ENCODE measurements at regions not wholly inside any gene's neighbourhood (a gene's known extent, or its start where the extent isn't known, plus 50 kb on each side); places are given as distances from the start of the nearest gene placed in this dataset.

DNA sequence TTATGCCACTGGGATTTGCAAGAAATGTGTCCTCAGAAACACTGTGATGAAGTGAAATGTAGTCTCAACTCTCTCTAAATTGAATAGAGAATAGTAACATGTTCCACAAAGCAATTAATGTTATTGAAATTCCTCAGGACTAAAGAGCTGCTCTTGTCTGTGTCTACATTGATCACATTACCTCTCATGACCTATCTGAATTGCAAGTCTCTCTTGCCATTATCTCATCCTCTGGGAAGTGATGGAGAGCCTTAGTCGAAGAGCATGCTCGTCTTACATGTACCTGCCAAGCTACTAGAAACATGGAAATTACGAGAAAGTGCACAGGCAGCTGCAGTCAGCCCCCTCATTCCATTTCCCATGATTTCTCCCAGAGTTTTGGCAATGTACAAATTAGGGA is 561.1 kb upstream of the ZNF804A start:
- H3K4me3 ChIP-seq: no peak overlapping the region
- TF ChIP-seq, protein P1, sequence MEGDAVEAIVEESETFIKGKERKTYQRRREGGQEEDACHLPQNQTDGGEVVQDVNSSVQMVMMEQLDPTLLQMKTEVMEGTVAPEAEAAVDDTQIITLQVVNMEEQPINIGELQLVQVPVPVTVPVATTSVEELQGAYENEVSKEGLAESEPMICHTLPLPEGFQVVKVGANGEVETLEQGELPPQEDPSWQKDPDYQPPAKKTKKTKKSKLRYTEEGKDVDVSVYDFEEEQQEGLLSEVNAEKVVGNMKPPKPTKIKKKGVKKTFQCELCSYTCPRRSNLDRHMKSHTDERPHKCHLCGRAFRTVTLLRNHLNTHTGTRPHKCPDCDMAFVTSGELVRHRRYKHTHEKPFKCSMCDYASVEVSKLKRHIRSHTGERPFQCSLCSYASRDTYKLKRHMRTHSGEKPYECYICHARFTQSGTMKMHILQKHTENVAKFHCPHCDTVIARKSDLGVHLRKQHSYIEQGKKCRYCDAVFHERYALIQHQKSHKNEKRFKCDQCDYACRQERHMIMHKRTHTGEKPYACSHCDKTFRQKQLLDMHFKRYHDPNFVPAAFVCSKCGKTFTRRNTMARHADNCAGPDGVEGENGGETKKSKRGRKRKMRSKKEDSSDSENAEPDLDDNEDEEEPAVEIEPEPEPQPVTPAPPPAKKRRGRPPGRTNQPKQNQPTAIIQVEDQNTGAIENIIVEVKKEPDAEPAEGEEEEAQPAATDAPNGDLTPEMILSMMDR (IDR thresholded peaks at IDR 0.05): no peak
- no peak for TF ChIP-seq POLR2AphosphoS5 (IDR thresholded peaks at IDR 0.05)
- no peak for TF ChIP-seq EP300 (IDR thresholded peaks at IDR 0.05)
- no peak for TF ChIP-seq POLR2A (IDR thresholded peaks at IDR 0.05)
- no peaks in the 10 kb centered on the region for H3K27me3 ChIP-seq
- no peaks in the 10 kb centered on the region for H3K4me1 ChIP-seq
- WGBS: 77% methylated on average over 3 of the region's 3 CpGs
- H3K27ac ChIP-seq: no peak overlapping the region
- no peaks in the 10 kb centered on the region for H3K36me3 ChIP-seq
- DNase-seq (ENCODE audit: low spot score in 2 of 2): no peak
- H3K9me3 ChIP-seq: no peaks in the 10 kb centered on the region

DNA sequence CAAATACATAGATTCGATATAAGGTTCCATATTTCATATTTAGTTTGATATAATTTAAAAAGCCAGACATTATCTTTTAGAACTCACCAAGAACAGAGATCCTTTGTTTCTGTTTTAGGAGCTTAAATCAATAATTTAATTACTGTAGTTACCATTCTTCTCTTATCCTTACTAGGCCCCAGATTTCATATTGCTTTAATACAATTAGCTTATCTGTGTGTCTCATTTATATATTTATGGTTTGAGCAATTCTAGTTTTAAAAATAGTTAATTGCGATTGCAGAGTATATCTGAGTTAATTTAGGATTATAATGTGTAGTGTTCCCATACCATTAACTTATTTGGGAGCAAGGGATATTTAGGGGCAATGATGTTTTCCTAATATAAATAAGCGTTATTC is 558.8 kb upstream of the ZNF804A start:
- 90% methylated on average over 3 of the region's 3 CpGs for WGBS

DNA sequence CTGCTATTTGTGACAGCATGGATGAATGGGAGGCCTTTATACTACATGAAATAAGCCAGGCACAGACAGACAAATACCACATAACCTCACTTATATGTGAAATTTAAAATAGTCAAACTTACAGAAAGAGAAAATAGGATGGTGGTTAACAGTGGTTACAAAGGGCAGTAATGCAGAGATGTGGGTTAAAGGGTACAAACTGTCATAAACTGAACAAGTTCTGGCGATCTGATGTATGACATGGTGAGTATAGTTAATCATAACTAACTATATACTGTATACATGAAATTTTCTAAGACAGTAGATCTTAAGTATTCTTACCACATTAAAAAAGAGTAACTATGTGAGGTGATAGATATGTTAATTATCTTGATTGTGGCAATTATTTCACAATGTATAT is 558.1 kb upstream of the ZNF804A start:
- H3K9me3 ChIP-seq: no peaks in the 10 kb centered on the region
- no peaks in the 10 kb centered on the region for H3K27me3 ChIP-seq
- TF ChIP-seq EP300 (IDR thresholded peaks at IDR 0.05): no peak
- no peak for TF ChIP-seq POLR2AphosphoS5 (IDR thresholded peaks at IDR 0.05)
- TF ChIP-seq, protein P1 (IDR thresholded peaks at IDR 0.05): no peak
- no peak for TF ChIP-seq POLR2A (IDR thresholded peaks at IDR 0.05)
- H3K4me3 ChIP-seq: no peak overlapping the region
- WGBS: 84% methylated on average over 1 of the region's 1 CpG
- H3K36me3 ChIP-seq: no peaks in the 10 kb centered on the region
- H3K27ac ChIP-seq: no peak overlapping the region
- H3K4me1 ChIP-seq: no peaks in the 10 kb centered on the region
- DNase-seq (ENCODE audit: low spot score in 2 of 2): no peak

More for the DNA sequence above, 558.8 kb upstream of the ZNF804A start:
- no peaks in the 10 kb centered on the region for H3K27me3 ChIP-seq
- H3K36me3 ChIP-seq: no peaks in the 10 kb centered on the region
- H3K4me1 ChIP-seq: no peaks in the 10 kb centered on the region
- no peaks in the 10 kb centered on the region for H3K9me3 ChIP-seq
- H3K27ac ChIP-seq: no peak overlapping the region
- DNase-seq (ENCODE audit: low spot score in 2 of 2): no peak
- TF ChIP-seq POLR2AphosphoS5 (IDR thresholded peaks at IDR 0.05) (no peak), POLR2A (IDR thresholded peaks at IDR 0.05) (no peak), EP300 (IDR thresholded peaks at IDR 0.05) (no peak)
- TF ChIP-seq, protein P1 (IDR thresholded peaks at IDR 0.05): no peak
- H3K4me3 ChIP-seq: no peak overlapping the region

DNA sequence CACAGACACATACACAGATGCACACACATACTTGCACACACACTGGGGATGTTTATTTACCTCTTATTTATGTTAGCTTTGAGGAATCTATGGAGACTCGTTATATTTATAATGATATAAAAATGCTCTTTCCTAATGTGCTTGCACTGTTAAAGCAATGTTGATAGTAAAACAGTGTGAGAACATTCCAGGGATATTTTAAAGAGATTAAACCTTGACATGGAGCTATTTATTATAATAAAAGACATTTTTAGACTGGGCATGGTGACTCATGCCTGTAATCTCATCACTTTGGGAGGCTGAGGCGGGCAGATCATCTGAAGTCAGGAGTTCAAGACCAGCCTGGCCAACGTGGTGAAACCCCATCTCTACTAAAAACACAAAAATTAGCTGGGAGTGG is 557.3 kb upstream of the ZNF804A start:
- WGBS: 45% methylated on average over 3 of the region's 3 CpGs
- TF ChIP-seq POLR2AphosphoS5 (IDR thresholded peaks at IDR 0.05) (no peak), EP300 (IDR thresholded peaks at IDR 0.05) (no peak), POLR2A (IDR thresholded peaks at IDR 0.05) (no peak)
- TF ChIP-seq, protein P1 (IDR thresholded peaks at IDR 0.05): no peak
- no peak for DNase-seq (ENCODE audit: low spot score in 2 of 2)
- H3K4me1 ChIP-seq: no peaks in the 10 kb centered on the region
- H3K4me3 ChIP-seq: no peak overlapping the region
- H3K9me3 ChIP-seq: no peaks in the 10 kb centered on the region
- H3K27me3 ChIP-seq: no peaks in the 10 kb centered on the region
- H3K27ac ChIP-seq: no peak overlapping the region
- no peaks in the 10 kb centered on the region for H3K36me3 ChIP-seq

DNA sequence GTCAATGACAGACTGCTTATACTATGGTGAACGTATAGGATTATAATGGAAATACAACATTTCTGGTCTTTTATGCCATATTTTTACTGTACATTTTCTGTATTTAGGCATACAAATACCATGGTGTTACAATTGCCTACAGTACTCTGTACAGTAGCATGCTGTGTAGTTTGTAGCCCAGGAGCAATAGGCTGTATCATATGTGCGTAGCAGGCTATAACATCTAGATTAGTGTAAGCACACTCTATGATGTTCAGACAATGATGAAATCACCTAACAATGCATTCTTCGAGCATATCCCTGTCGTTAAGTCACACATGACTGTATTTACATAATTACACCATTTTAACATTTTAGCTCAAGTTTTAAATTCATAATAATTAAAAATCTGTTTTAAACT is 556.6 kb upstream of the ZNF804A start:
- 78% methylated on average over 4 of the region's 4 CpGs for WGBS
- Histone ChIP-seq H3K4me1 (no peaks in the 10 kb centered on the region), H3K9me3 (no peaks in the 10 kb centered on the region), H3K27me3 (no peaks in the 10 kb centered on the region), H3K27ac (no peak overlapping the region), H3K4me3 (no peak overlapping the region), H3K36me3 (no peaks in the 10 kb centered on the region)
- no peak for DNase-seq (ENCODE audit: low spot score in 2 of 2)
- no peak for TF ChIP-seq POLR2AphosphoS5 (IDR thresholded peaks at IDR 0.05)
- no peak for TF ChIP-seq EP300 (IDR thresholded peaks at IDR 0.05)
- TF ChIP-seq, protein P1 (IDR thresholded peaks at IDR 0.05): no peak
- no peak for TF ChIP-seq POLR2A (IDR thresholded peaks at IDR 0.05)

All from suprapubic skin (tissue), 4 donors.